ENCODE measurements at regions not wholly inside any gene's neighbourhood (a gene's known extent, or its start where the extent isn't known, plus 50 kb on each side); places are given as distances from the start of the nearest gene placed in this dataset.

DNA sequence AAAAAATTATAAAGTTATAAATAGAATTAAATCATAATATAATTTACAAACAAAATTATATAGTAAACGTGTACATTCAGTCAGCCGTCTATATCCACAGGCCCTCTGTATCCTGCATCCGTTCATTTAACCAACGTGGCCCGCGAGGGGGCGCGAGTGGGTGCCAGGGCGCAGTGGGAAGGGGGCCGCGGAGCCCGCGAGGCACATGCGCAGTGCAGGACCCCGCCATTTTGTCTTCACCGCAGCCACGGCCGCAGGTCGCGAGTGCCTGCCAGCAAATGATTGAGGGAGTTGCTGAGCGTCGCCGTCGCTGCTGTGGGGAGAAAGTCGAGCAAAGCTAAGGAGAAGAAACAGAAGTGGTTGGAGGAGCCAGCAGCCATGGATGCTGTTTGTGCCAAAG is 53.4 kb upstream of the ECI2 start:
- no peak for TF ChIP-seq CTCF (IDR thresholded peaks at IDR 0.05; ENCODE audit: extremely low read depth in 1 of 2, insufficient read depth in 1 of 2, low read depth in 1 of 2, low read length in 2 of 2)
- TF ChIP-seq POLR2A (IDR thresholded peaks at IDR 0.05; ENCODE audit: low read depth, low read length): no peak
- no peak for TF ChIP-seq POLR2AphosphoS5 (IDR thresholded peaks at IDR 0.05; ENCODE audit: insufficient read depth, low read depth, low read length)
- TF ChIP-seq EZH2 (IDR thresholded peaks at IDR 0.05; ENCODE audit: borderline replicate concordance, low read depth, low read length, severe bottlenecking): no peak
- no peak for TF ChIP-seq MAX (IDR thresholded peaks at IDR 0.05; ENCODE audit: insufficient read depth, insufficient read length)
- no peak for TF ChIP-seq JUN (IDR thresholded peaks at IDR 0.05; ENCODE audit: borderline replicate concordance, insufficient read depth, insufficient read length, low read depth)
- no peak for TF ChIP-seq MYC (IDR thresholded peaks at IDR 0.05; ENCODE audit: low read depth, low read length)
- no peak for TF ChIP-seq FOS (IDR thresholded peaks at IDR 0.05; ENCODE audit: borderline replicate concordance, insufficient read depth, low read length)
- no peak for TF ChIP-seq GATA2 (IDR thresholded peaks at IDR 0.05; ENCODE audit: insufficient read depth, insufficient read length, low read depth, low read length)
